ENCODE measurements at regions not wholly inside any gene's neighbourhood (a gene's known extent, or its start where the extent isn't known, plus 50 kb on each side); places are given as distances from the start of the nearest gene placed in this dataset.

DNA sequence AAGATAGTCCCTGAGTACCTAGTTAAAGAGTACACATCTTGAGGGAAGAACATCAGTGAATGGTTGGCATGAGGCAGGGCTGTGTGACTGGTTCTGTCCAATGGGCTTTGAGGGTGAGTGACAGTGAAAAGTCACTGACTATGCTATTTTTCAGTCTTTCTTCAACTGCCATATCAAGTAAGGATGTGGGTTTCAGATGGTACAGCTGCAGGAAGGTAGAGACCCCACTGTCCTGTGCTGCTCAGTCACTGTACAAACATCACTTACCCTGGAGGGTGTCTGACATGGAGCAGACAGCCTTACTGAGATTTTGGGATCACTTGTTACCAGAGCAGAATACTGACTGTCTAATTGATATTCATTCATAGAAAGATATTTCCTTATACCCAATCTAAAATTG lies 115.3 kb upstream of the ASCC3 start:
- H3K9ac ChIP-seq (ENCODE audit: low read length), result no peak overlapping the region
- H3K4me3 ChIP-seq (ENCODE audit: insufficient read depth, low read length, poor library complexity, severe bottlenecking), result no peak overlapping the region
- no peak overlapping the region for H3K27ac ChIP-seq (ENCODE audit: low read depth, low read length)
- no peak overlapping the region for H3K4me2 ChIP-seq (ENCODE audit: low read depth, low read length, poor library complexity, severe bottlenecking)
- H3K9me2 ChIP-seq (replicated peaks; ENCODE audit: insufficient read depth, low read length), result no peaks in the 10 kb centered on the region
- H3K36me3 ChIP-seq (ENCODE audit: low read length), result no peaks in the 10 kb centered on the region
- H4K20me1 ChIP-seq (ENCODE audit: low read depth, low read length), result no peaks in the 10 kb centered on the region
- no peak overlapping the region for H2AFZ ChIP-seq (ENCODE audit: low read depth, low read length, severe bottlenecking)
- H3K27me3 ChIP-seq (ENCODE audit: low read length), result no peaks in the 10 kb centered on the region
- TF ChIP-seq CTCF (IDR thresholded peaks at IDR 0.05; ENCODE audit: insufficient read depth, low read length, poor library complexity, severe bottlenecking), result no peak
- H3F3A ChIP-seq (ENCODE audit: insufficient read depth), result no peaks in the 10 kb centered on the region
- H3K79me2 ChIP-seq (ENCODE audit: insufficient read depth, low read length), result no peaks in the 10 kb centered on the region
- no peaks in the 10 kb centered on the region for H3K9me3 ChIP-seq (ENCODE audit: insufficient read depth, low read length)

DNA sequence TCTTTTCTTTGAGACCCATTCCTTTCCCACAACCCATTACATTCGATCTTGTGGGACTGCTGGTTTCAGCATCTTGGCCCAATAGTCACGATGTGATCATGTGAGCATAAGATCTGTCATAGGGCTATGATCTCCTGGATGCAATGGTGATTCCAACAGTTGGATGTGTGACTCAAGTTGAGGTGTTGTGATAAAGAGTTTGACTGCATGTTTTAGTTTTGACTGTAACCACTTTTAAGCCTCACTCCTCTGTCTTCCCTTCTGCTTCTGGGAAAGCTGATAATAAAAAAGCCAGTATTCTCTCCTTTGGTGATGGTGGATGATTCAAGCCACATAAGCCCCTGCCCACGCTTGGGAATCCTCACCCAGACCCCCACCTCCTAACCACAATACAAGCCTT lies 117.0 kb upstream of the ASCC3 start:
- TF ChIP-seq EZH2phosphoT487 (conservative IDR thresholded peaks at IDR 0.05; ENCODE audit: low read length) (no peak), CTCF (IDR thresholded peaks at IDR 0.05; ENCODE audit: insufficient read depth, low read length, poor library complexity, severe bottlenecking) (no peak)
- no peaks in the 10 kb centered on the region for H3K27me3 ChIP-seq (ENCODE audit: low read length)
- H3K9me3 ChIP-seq (ENCODE audit: insufficient read depth, low read length), result no peaks in the 10 kb centered on the region
- no peaks in the 10 kb centered on the region for H3K9me2 ChIP-seq (replicated peaks; ENCODE audit: insufficient read depth, low read length)
- H3K4me2 ChIP-seq (ENCODE audit: low read depth, low read length, poor library complexity, severe bottlenecking), result no peak overlapping the region
- no peak overlapping the region for H3K4me3 ChIP-seq (ENCODE audit: insufficient read depth, low read length, poor library complexity, severe bottlenecking)
- no peak overlapping the region for H3K27ac ChIP-seq (ENCODE audit: low read depth, low read length)
- H4K20me1 ChIP-seq (ENCODE audit: low read depth, low read length), result no peaks in the 10 kb centered on the region
- H2AFZ ChIP-seq (ENCODE audit: low read depth, low read length, severe bottlenecking), result no peak overlapping the region
- no peaks in the 10 kb centered on the region for H3F3A ChIP-seq (ENCODE audit: insufficient read depth)
- H3K36me3 ChIP-seq (ENCODE audit: low read length), result no peaks in the 10 kb centered on the region
- H3K79me2 ChIP-seq (ENCODE audit: insufficient read depth, low read length), result no peaks in the 10 kb centered on the region
- H3K9ac ChIP-seq (ENCODE audit: low read length), result no peak overlapping the region

GRCh38 chr6:100999034-100999597 lies 118.0 kb upstream of the ASCC3 start:
- Histone ChIP-seq H3K36me3 (ENCODE audit: low read length) (no peaks in the 10 kb centered on the region), H3K9ac (ENCODE audit: low read length) (no peak overlapping the region), H3F3A (ENCODE audit: insufficient read depth) (no peaks in the 10 kb centered on the region), H3K4me2 (ENCODE audit: low read depth, low read length, poor library complexity, severe bottlenecking) (no peak overlapping the region), H4K20me1 (ENCODE audit: low read depth, low read length) (no peaks in the 10 kb centered on the region), H3K27ac (ENCODE audit: low read depth, low read length) (no peak overlapping the region), H3K9me2 (replicated peaks; ENCODE audit: insufficient read depth, low read length) (no peaks in the 10 kb centered on the region), H3K4me3 (ENCODE audit: insufficient read depth, low read length, poor library complexity, severe bottlenecking) (no peak overlapping the region), H3K79me2 (ENCODE audit: insufficient read depth, low read length) (no peaks in the 10 kb centered on the region), H3K27me3 (ENCODE audit: low read length) (no peaks in the 10 kb centered on the region), H3K9me3 (ENCODE audit: insufficient read depth, low read length) (no peaks in the 10 kb centered on the region), H2AFZ (ENCODE audit: low read depth, low read length, severe bottlenecking) (no peak overlapping the region)
- TF ChIP-seq EZH2phosphoT487 (conservative IDR thresholded peaks at IDR 0.05; ENCODE audit: low read length) (no peak), CTCF (IDR thresholded peaks at IDR 0.05; ENCODE audit: insufficient read depth, low read length, poor library complexity, severe bottlenecking) (no peak)

All from SU-DHL-6 (cell line).